Daoy (cell line): ENCODE measurements at regions not wholly inside any gene's neighbourhood (a gene's known extent, or its start where the extent isn't known, plus 50 kb on each side); places are given as distances from the start of the nearest gene placed in this dataset.
A peak's percentile ranks its signal among the peaks of the same experiment; 100 is the strongest.

Experiments used
- DNase-seq: peaks from one replicate; pipeline ENCODE4 v3.0.0-alpha.2; 2015; ENCODE audit warnings: low read depth

DNA sequence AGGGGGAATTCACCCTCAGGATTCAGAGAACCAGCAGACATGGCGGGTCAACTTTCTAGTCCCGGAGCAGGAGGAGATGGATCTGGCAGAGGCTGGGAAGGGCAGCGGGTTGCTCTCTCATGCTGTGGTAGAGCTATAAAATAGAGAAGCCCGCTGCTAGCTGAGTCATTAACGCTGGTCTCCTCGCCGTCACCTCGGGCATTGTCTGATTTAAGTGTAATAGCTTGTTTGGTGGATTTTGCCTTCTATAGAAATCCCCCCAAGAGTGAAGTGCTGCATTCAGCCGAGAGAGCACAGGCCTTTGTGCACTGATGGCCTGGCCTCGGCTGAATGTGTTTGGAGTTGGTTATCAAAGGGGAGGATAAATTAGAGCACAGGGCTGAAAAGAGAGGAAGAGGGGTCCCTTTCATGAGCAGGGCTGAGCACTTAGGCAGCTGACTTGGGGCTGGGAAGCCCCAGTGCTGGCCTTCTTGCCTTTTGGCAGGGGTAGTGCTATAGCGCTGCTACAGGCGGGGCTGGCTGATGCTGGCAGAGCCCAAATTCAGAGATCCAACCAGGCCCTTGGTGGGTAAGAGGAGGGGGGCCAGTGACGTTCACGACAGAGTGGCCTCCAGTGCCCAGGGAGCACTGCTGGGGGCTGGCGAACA lies 161.1 kb upstream of the CADM1 start:
- no peak for DNase-seq

DNA sequence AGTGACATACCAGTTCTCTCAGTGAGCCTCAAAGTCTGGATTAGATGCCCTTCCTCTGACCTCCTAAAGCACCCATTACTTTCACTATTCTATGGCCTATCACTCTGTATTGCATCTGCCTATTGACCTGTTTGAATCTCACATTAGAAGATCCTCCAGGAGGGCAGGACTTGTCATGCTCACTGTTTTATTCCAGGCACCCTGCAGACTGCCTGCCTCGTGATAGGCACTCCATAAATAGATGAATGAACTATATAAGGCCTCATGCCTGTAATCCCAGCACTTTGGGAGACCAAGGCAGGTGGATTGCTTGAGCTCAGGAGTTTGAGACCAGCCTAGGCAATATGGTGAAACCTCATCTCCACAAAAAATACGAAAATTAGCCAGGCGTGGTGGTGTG lies 160.1 kb upstream of the CADM1 start:
- no peak for DNase-seq

DNA sequence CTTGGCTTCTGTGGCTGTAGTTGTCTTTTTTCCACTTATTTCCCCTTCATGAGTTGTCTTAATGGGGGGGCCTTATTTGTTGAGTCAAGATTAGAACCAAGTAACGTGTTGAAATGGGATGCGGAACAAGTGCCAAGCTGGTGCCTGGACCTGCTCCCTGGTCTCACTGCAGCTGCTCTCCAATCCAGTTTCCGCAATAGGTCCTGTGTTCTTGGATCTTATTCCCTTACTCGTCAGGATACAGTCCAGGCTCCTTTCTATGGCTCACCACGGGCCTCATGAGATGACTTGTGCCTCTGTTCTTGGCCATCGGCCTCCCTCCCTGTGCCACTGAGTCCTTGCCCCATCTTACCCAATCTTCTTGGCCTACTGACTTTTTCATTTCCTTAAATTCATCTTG lies 159.6 kb upstream of the CADM1 start:
- DNase-seq, result no peak

DNA sequence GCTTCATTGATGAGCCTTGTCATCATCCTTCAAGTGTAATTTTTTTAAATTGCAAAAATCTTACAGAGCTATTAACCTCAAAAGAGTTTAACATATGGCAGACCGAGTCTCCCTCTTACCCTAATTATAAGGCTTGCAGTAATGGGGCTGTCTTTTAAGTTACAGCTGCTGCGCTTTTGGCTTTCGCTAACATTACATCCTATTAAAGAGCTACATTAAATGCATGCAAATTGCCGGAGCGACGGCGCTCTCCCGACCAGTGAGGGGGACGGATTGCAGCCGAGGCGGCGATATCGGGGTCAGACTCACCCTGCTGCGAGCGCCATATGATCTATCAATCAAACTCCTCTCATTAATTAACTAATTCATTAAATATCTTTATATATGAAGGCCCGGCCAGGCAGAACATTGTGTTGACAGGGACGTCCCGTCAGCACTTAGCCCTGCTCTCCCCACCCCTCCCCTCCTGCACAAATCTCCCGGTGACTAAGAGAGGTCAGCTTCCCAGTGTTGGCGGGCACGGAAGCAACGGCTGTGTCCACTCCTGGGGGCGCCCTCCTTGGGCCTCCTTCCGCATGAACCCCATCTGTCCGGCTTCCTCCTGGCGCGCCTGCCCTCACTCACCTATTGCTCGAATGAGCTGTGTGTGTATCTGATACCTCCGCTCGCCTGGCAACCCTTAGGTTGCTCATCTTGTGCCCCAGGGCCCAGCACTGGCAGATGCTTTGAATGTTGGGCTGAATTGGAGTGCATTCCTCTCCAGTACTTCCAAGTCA lies 156.0 kb upstream of the CADM1 start:
- no peak for DNase-seq

DNA sequence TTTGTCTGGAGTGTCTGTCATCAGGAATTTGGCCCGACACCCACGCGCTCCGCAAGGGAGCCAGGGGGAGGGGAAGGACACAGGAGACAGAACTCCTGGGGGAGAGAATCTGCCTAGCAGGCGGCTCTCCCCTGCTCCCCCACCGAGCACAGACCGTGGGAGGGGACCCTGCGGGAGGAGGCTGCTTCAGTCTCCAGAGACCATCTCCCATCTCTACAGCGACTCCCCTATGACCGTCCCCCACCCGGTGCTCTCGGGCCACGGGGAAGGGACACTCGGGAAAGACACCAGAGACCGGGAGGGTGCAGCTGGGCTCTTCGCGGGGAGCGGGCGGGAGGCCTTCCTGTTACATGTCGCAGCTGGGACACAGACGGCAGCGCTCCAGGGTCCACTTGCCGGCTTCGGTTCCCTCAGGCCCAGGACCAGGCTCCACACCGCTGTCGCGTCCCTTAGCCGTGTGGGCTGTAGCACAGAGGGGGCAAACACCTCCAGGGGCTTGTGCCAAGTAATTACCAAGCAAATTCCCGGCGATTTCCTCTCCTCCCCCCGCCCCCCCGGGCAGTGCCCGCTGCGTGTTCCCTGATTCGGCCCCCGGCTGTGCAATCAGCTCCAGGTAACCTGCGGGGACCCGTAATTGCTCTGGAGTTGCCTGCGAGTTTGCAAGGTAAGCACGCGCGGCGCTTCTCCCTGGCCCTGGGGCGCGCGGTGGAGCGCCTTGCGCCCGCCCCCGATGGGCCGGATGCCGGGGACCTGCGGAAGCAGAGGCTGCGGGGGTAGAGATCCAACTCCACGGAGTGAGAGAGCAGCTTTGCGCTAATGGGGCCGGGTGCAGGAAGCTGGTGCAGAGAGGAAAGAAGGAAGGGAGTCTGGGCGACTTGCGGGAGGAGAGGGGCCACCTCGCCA lies 155.1 kb upstream of the CADM1 start:
- peak; percentile 64 for DNase-seq

GRCh38 chr11:115657586-115657985 lies 153.4 kb upstream of the CADM1 start:
- DNase-seq, result no peak

DNA sequence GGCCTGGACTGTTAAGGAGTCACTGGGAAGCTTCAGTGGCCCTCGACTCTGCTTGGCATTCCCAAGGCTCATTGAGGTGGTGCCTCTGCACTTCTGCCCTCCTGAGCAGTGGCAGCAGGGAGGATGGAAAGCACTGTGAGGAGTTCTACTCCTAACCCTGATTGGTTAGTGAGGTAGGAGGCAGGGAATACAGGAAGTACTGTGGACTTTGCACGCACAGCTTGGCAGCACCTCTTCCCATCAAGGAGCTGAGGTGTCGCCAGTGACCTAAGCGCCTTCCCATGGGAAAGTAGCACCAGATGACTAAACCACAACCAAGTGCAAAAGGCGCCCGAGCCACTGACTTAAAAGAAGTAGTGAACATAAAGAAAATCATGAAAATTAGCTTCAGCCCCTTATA lies 152.5 kb upstream of the CADM1 start:
- no peak for DNase-seq

GRCh38 chr11:115656041-115656440 lies 151.8 kb upstream of the CADM1 start:
- DNase-seq, result no peak

DNA sequence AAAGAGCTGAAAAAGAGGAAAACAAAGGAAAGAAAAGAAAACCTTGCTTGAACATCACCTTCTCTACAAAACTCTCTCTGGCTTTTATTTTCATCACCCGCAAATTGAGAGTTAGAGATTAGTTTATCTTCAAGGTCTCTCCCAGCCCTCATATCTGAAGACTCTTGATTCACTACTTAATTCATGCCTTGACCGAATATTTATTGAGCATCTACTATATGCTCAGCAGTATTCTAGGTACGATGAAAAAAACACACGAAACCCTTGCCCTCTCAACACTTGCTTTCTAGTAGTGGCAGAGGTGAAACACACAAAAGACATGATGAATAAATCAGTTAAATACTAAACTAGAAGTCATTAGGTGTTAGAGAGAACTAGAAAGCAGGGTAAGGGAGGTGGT lies 150.6 kb upstream of the CADM1 start:
- no peak for DNase-seq

DNA sequence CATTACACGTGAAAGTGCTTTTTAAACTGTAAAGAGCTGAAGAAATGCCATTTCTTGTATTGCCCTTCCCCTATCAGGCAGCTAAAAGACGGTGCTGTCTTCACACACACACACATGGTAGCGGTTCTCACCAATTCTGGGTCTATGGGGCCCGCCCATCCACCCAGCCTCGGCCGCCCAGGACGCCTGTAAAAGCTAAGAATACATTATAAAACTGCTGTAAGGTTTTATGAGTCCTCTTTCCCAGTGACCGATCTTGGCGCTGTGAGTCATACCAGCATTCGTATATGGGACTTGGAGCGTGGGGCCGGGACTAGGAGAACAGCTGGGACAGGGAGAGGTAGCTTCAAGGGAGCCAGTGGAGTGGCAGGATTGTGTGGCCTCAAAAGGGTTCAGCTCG lies 149.7 kb upstream of the CADM1 start:
- peak; percentile 29 for DNase-seq

DNA sequence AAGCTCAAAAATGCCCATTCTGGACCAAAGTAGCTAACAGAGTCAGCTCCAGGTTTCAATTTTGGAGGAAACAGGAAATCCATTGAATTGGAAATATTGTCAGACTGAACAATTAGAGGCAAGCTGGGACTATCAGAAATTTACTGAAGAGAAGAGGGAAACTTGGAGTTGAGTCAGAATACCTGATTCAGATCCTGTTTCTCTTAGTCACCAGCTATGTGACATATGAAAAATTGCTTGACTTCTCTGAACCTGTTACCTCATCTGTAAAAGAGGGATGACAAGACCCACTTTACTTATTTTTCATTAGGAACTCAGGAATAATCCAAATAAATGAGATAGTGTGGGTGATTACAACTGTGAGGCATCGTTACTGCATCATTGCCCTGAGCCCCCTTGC lies 148.9 kb upstream of the CADM1 start:
- DNase-seq, result peak; percentile 57

GRCh38 chr11:115652496-115652895 lies 148.3 kb upstream of the CADM1 start:
- no peak for DNase-seq

DNA sequence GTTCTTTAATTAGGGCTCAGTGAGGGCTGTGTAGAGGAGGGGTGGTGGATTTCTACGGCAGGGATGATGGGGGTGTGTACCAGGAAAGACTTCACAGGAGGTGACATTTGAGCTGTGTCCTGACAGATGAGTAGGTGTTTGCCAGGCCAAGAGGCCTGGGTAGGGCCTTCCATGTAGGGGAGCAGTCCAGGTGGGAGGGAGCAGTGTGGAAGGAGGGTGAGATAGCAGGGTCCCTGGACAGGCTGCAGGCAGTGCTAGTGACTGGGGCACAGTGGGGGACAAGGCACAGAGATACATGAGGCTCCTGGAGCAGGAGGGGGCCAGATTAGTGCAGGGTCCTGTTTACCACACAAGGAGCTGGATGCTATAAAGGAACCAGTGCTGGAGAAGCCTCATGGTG lies 147.9 kb upstream of the CADM1 start:
- DNase-seq, result no peak

DNA sequence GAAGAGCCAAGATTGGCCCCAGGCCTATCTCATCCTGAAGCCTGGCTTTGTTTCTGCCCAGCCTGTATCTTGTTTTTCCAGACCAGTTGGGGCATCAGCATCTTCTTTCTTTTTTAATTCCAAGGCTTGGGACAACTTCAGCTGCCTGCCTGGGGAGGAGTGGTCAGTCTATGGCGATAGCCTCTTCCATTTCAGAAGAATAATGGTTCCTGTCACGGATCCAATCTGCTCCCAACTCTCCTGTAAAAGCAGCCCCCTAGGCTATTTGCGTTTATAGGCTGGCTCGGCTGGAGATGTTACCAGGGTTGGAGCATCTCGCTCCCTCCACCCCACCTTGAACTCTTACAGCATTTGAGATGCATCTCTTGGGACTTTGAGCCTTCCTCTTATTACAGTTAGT lies 145.2 kb upstream of the CADM1 start:
- no peak for DNase-seq

- no peak for DNase-seq
Observed at GRCh38 chr11:115645631-115646317, 141.6 kb upstream of the CADM1 start.

GRCh38 chr11:115644856-115645255 lies 140.6 kb upstream of the CADM1 start:
- DNase-seq, result no peak

DNA sequence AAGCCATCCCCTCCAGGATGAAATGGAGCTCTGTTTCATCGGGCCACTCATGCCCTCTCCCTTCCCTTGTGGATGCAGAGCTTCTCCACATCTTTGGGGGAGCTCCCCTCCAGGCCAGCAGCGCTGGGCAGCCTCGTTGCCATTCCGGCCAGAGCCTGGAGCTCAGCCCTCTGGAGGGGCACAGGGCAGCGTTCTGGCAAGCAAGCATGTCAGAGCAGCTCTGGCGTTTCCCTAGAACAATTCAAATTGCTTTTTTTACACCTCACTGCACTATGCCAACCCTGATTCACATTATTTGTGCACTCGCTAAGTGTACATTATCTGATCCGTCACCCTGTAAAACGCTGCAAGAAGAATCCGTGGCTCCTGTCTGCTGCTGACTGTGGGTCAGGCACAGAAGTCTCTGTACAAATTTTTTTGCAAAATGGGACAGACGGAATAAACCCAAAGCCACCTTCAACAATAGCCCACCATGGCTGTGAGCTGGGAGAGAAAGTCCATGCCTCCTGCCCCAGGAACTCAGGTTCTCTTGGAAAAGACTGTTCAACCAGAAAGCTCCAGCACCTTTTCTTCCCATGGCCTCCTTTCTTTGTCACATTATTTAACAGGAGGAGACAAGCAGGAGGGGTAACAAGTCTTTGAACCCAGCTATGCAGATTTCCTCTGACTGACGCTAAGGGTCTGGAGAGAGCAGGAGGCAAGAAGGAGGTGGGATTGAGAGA lies 139.5 kb upstream of the CADM1 start:
- DNase-seq, result no peak

DNA sequence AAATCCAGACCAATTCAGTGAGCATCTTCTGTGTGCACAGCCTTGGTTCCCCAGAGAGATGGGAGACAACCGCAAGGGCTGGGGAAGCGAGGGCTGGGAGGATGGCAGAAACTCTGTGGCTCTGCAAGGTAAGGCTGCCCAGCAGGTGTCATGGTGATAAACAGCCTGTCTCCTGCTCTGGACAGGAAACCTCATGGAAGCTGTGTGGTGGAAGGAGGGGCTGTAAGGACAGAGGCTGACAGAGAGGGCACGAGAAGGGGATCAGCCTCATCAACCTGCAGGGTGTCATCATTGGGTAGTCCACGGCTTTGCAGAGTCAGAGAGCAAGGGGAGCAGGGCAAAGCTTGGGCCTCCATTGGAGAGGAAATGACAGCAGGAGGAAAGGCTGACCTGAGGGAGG lies 138.4 kb upstream of the CADM1 start:
- no peak for DNase-seq

DNA sequence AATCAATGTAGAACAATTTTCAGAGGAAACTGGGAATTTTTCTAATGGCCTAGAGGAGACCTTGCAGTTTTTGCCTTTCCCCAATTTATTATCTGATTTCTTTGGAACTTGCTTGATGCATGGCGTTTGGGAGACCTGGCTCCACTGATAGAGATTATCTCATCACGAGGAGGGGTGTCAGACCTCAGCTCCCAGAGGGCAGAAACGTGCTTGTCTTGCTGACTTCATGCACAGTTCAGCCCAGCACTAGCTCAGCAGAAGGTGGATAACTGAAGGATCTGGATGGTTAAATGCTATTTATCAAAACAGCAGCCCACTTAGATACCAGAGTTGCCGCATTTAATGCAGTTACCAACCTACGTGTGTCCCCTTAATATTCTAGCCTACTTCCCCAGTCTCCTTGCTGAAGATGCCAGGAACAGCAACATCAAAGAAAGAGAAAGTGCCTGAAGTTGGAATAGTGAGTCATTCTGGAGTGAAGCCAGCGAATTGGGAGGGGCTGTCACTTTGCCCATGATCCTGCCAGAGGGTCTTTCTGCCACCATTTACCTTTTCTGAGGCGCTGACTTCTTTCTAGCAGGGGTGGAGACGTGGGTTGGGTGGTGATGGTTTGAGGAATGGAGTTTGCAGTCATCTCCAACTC lies 133.5 kb upstream of the CADM1 start:
- DNase-seq, result peak; percentile 59

GRCh38 chr11:115636753-115637527 lies 132.7 kb upstream of the CADM1 start:
- DNase-seq, result no peak
